Tibial nerve (tissue), 4 donors: ENCODE measurements at regions not wholly inside any gene's neighbourhood (a gene's known extent, or its start where the extent isn't known, plus 50 kb on each side); places are given as distances from the start of the nearest gene placed in this dataset.

Experiments
- DNase-seq, 2 donors: peaks; one replicate each; pipeline ENCODE4 v3.0.0-alpha.2; 2019; ENCODE audit warnings: low spot score in 2 of 2
- H3K27ac ChIP-seq, 4 donors: fragments of 200-600 bp; sonication (generic) in 3 of 4; one replicate each; pipeline ENCODE4 v1.5.1; 2017 to 2019; ENCODE audit warnings: mild to moderate bottlenecking in 1 of 4
- H3K27me3 ChIP-seq, 2 donors: fragments of 200-600 bp; sonication (generic) in 1 of 2; one replicate each; pipeline versions ENCODE4 v1.5.1 to v1.6.0; 2017 to 2019
- H3K36me3 ChIP-seq, 3 donors: fragments of 200-600 bp; sonication (generic); one replicate each; pipeline ENCODE4 v1.5.1; 2018 to 2019
- H3K4me1 ChIP-seq, 4 donors: fragments of 200-600 bp; sonication (generic) in 3 of 4; one replicate each; pipeline ENCODE4 v1.5.1; 2017 to 2019
- H3K4me3 ChIP-seq, 4 donors: fragments of 200-600 bp; sonication (generic) in 3 of 4; one replicate each; pipeline ENCODE4 v1.5.1; 2017 to 2019; ENCODE audit warnings: mild to moderate bottlenecking in 1 of 4, moderate library complexity in 1 of 4
- H3K9me3 ChIP-seq, 4 donors: fragments of 200-600 bp; sonication (generic) in 3 of 4; one replicate each; pipeline ENCODE4 v1.5.1; 2017 to 2019
- CTCF ChIP-seq, 5 experiments: fragments of 200-600 bp in 3 of 5; fragments of 450-650 bp in 2 of 5; sonication (generic) in 3 of 5; IDR thresholded peaks; one replicate each; pipeline ENCODE4 v1.5.1; 2016 to 2019; ENCODE audit warnings: antibody characterized with exemption in 5 of 5, mild to moderate bottlenecking in 3 of 5, moderate library complexity in 2 of 5
- EP300 ChIP-seq, 2 donors: sonication (generic); formaldehyde crosslinking; IDR thresholded peaks; one replicate each; pipeline ENCODE4 v1.6.1; 2017; ENCODE audit warnings: antibody characterized with exemption in 2 of 2, mild to moderate bottlenecking in 1 of 2
- POLR2A ChIP-seq, 2 donors: fragments of 450-650 bp; IDR thresholded peaks; one replicate each; pipeline ENCODE4 v1.6.1; 2017; ENCODE audit warnings: antibody characterized with exemption in 2 of 2, mild to moderate bottlenecking in 2 of 2, moderate library complexity in 2 of 2
- WGBS, 2 donors: methylation state at CpG; one replicate each; pipeline ENCODE4 v1.1.5; 2018; 5-methylcytosine and 5-hydroxymethylcytosine counted together

- Histone ChIP-seq H3K9me3 (peaks cover 0 to 10% (median 0%) of the 10 kb centered on the region in 4 donors), H3K4me3 (no peak overlapping the region), H3K4me1 (no peaks in the 10 kb centered on the region), H3K27me3 (no peaks in the 10 kb centered on the region), H3K27ac (no peak overlapping the region), H3K36me3 (no peaks in the 10 kb centered on the region)
- no peak for TF ChIP-seq POLR2A (IDR thresholded peaks at IDR 0.05)
- TF ChIP-seq CTCF (IDR thresholded peaks at IDR 0.05): no peak
- TF ChIP-seq EP300 (IDR thresholded peaks at IDR 0.05): no peak
- WGBS, 2 donors: 90 to 91% methylated on average over 7 of the region's 7 CpGs
- no peak for DNase-seq
Measured at GRCh38 chr3:75138345-75138744, 523.9 kb upstream of the CNTN3 start.

- H3K27ac ChIP-seq: no peak overlapping the region
- 92 to 93% methylated on average over 8 of the region's 8 CpGs for WGBS, 2 donors
- peaks cover 0 to 13% (median 0%) of the 10 kb centered on the region in 4 donors for H3K9me3 ChIP-seq
- no peaks in the 10 kb centered on the region for H3K36me3 ChIP-seq
- no peak for DNase-seq
- no peaks in the 10 kb centered on the region for H3K4me1 ChIP-seq
- TF ChIP-seq CTCF (IDR thresholded peaks at IDR 0.05): no peak
- no peak for TF ChIP-seq POLR2A (IDR thresholded peaks at IDR 0.05)
- no peak for TF ChIP-seq EP300 (IDR thresholded peaks at IDR 0.05)
- no peaks in the 10 kb centered on the region for H3K27me3 ChIP-seq
- no peak overlapping the region for H3K4me3 ChIP-seq
Measured at GRCh38 chr3:75140904-75141615, 523.1 kb upstream of the FRG2C start.

- Histone ChIP-seq H3K4me3 (no peak overlapping the region), H3K27me3 (no peaks in the 10 kb centered on the region), H3K4me1 (no peaks in the 10 kb centered on the region), H3K9me3 (peaks cover 0 to 3% (median 0%) of the 10 kb centered on the region in 4 donors), H3K27ac (no peak overlapping the region), H3K36me3 (no peaks in the 10 kb centered on the region)
- DNase-seq: no peak
- 96 to 97% methylated on average over 3 of the region's 3 CpGs for WGBS, 2 donors
- TF ChIP-seq CTCF (IDR thresholded peaks at IDR 0.05) (no peak), EP300 (IDR thresholded peaks at IDR 0.05) (no peak), POLR2A (IDR thresholded peaks at IDR 0.05) (no peak)
Measured at GRCh38 chr3:75144406-75144805, 519.7 kb upstream of the FRG2C start.

GRCh38 chr3:75171630-75172230 lies 492.4 kb upstream of the FRG2C start:
- Histone ChIP-seq H3K27ac (no peak overlapping the region), H3K4me1 (no peaks in the 10 kb centered on the region), H3K27me3 (no peaks in the 10 kb centered on the region), H3K9me3 (no peaks in the 10 kb centered on the region), H3K36me3 (no peaks in the 10 kb centered on the region), H3K4me3 (no peak overlapping the region)
- 16 to 29% methylated on average over 2 of the region's 2 CpGs for WGBS, 2 donors
- TF ChIP-seq CTCF (IDR thresholded peaks at IDR 0.05) (peak in 2 of 5 experiments; percentile 27 to 38), POLR2A (IDR thresholded peaks at IDR 0.05) (no peak)
- no peak for DNase-seq

- no peaks in the 10 kb centered on the region for H3K4me1 ChIP-seq
- H3K27ac ChIP-seq: no peak overlapping the region
Measured at GRCh38 chr3:75176937-75177336, 487.2 kb upstream of the FRG2C start.

More at GRCh38 chr3:75176937-75177336, 487.2 kb upstream of the FRG2C start:
- no peak for DNase-seq
- Histone ChIP-seq H3K4me3 (no peak overlapping the region), H3K9me3 (no peaks in the 10 kb centered on the region), H3K27me3 (no peaks in the 10 kb centered on the region), H3K36me3 (no peaks in the 10 kb centered on the region)
- TF ChIP-seq POLR2A (IDR thresholded peaks at IDR 0.05) (no peak), CTCF (IDR thresholded peaks at IDR 0.05) (no peak), EP300 (IDR thresholded peaks at IDR 0.05) (no peak)
- WGBS, 2 donors: 63 to 65% methylated on average over 3 of the region's 3 CpGs
